ENCODE measurements at regions not wholly inside any gene's neighbourhood (a gene's known extent, or its start where the extent isn't known, plus 50 kb on each side); places are given as distances from the start of the nearest gene placed in this dataset.
"Not testable (repeated sequence)": the region's sequence is repeated elsewhere in the genome, so short reads cannot be mapped to it uniquely, and the experiment has no call there.

GRCh38 chr4:126670038-126670437 is 962.7 kb upstream of the INTU start:
- TF ChIP-seq, protein P1, sequence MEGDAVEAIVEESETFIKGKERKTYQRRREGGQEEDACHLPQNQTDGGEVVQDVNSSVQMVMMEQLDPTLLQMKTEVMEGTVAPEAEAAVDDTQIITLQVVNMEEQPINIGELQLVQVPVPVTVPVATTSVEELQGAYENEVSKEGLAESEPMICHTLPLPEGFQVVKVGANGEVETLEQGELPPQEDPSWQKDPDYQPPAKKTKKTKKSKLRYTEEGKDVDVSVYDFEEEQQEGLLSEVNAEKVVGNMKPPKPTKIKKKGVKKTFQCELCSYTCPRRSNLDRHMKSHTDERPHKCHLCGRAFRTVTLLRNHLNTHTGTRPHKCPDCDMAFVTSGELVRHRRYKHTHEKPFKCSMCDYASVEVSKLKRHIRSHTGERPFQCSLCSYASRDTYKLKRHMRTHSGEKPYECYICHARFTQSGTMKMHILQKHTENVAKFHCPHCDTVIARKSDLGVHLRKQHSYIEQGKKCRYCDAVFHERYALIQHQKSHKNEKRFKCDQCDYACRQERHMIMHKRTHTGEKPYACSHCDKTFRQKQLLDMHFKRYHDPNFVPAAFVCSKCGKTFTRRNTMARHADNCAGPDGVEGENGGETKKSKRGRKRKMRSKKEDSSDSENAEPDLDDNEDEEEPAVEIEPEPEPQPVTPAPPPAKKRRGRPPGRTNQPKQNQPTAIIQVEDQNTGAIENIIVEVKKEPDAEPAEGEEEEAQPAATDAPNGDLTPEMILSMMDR (IDR thresholded peaks at IDR 0.05) = not testable (repeated sequence)
- TF ChIP-seq POLR2A (IDR thresholded peaks at IDR 0.05) = not testable (repeated sequence)

Data from Peyer's patch (tissue), 4 donors.